Spinal cord (tissue), 9 donors: ENCODE measurements at regions not wholly inside any gene's neighbourhood (a gene's known extent, or its start where the extent isn't known, plus 50 kb on each side); places are given as distances from the start of the nearest gene placed in this dataset.
A peak's percentile ranks its signal among the peaks of the same experiment; 100 is the strongest.

Source experiments
- DNase-seq, 6 donors: peaks; one replicate each; pipeline versions ENCODE4 v3.0.0 to v3.0.0-alpha.2; 2013 to 2015; ENCODE audit warnings: low spot score in 6 of 6, low read depth in 4 of 6
- H3K27ac ChIP-seq: one replicate; pipeline ENCODE4 v1.5.1; 2013; ENCODE audit warnings: low read depth, low read length, control low read depth
- H3K27me3 ChIP-seq: one replicate; pipeline ENCODE4 v1.6.1; 2013; ENCODE audit warnings: low read length; ENCODE audit not compliant: control insufficient read depth, insufficient read depth
- H3K36me3 ChIP-seq: one replicate; pipeline ENCODE4 v1.6.1; 2013; ENCODE audit warnings: low read length; ENCODE audit not compliant: control insufficient read depth, insufficient read depth
- H3K4me1 ChIP-seq: one replicate; pipeline ENCODE4 v1.6.1; 2013; ENCODE audit warnings: low read length; ENCODE audit not compliant: control insufficient read depth, insufficient read depth
- H3K4me3 ChIP-seq: one replicate; pipeline ENCODE4 v1.5.1; 2013; ENCODE audit warnings: low read depth, low read length, control low read depth
- H3K9me3 ChIP-seq: one replicate; pipeline ENCODE4 v1.6.1; 2013; ENCODE audit warnings: low read length; ENCODE audit not compliant: control insufficient read depth, insufficient read depth
- WGBS: methylation state at CpG from one replicate; pipeline ENCODE4 v1.1.5; 2013; ENCODE audit warnings: missing lambda C conversion rate; ENCODE audit not compliant: insufficient coverage; 5-methylcytosine and 5-hydroxymethylcytosine counted together
- donor health status: healthy.

GRCh38 chr12:115680967-115681366, 596.5 kb downstream of the MED13L start:
- DNase-seq: no peak
- Histone ChIP-seq H3K36me3 (no peaks in the 10 kb centered on the region), H3K4me1 (no peaks in the 10 kb centered on the region), H3K27me3 (no peaks in the 10 kb centered on the region), H3K4me3 (no peak overlapping the region), H3K9me3 (no peaks in the 10 kb centered on the region), H3K27ac (no peak overlapping the region)
- WGBS: 100% methylated on average over 1 of the region's 1 CpG

GRCh38 chr12:115672506-115673080, 604.9 kb downstream of the MED13L start:
- 81% methylated on average over 11 of the region's 11 CpGs for WGBS
- Histone ChIP-seq H3K27ac (no peak overlapping the region), H3K27me3 (no peaks in the 10 kb centered on the region), H3K36me3 (no peaks in the 10 kb centered on the region), H3K4me1 (no peaks in the 10 kb centered on the region), H3K9me3 (no peaks in the 10 kb centered on the region), H3K4me3 (no peak overlapping the region)
- DNase-seq: no peak

- Histone ChIP-seq H3K27me3 (no peaks in the 10 kb centered on the region), H3K4me3 (no peak overlapping the region), H3K27ac (no peak overlapping the region), H3K9me3 (no peaks in the 10 kb centered on the region), H3K36me3 (no peaks in the 10 kb centered on the region), H3K4me1 (no peaks in the 10 kb centered on the region)
- no peak for DNase-seq
- WGBS: 86% methylated on average over 2 of the region's 3 CpGs
Measured at GRCh38 chr12:115672086-115672485, 605.4 kb downstream of the MED13L start.

GRCh38 chr12:115670869-115671268, 606.6 kb downstream of the MED13L start:
- WGBS: 40% methylated on average over 1 of the region's 5 CpGs
- no peak for DNase-seq
- no peaks in the 10 kb centered on the region for H3K4me1 ChIP-seq
- no peak overlapping the region for H3K27ac ChIP-seq
- no peaks in the 10 kb centered on the region for H3K27me3 ChIP-seq
- no peaks in the 10 kb centered on the region for H3K36me3 ChIP-seq
- H3K4me3 ChIP-seq: no peak overlapping the region
- no peaks in the 10 kb centered on the region for H3K9me3 ChIP-seq

GRCh38 chr12:115667116-115667515, 610.4 kb downstream of the MED13L start:
- no peaks in the 10 kb centered on the region for H3K4me1 ChIP-seq
- H3K27me3 ChIP-seq: no peaks in the 10 kb centered on the region
- no peaks in the 10 kb centered on the region for H3K9me3 ChIP-seq
- no CpG with 5 or more reads among the region's 1 CpG for WGBS
- no peak overlapping the region for H3K27ac ChIP-seq
- peak in 1 of 6 donors; percentile 9 for DNase-seq
- no peaks in the 10 kb centered on the region for H3K36me3 ChIP-seq
- no peak overlapping the region for H3K4me3 ChIP-seq

- H3K36me3 ChIP-seq: no peaks in the 10 kb centered on the region
Measured at GRCh38 chr12:115666168-115666567, 611.3 kb downstream of the MED13L start.

GRCh38 chr12:115661112-115661511, 616.4 kb downstream of the MED13L start:
- H3K27ac ChIP-seq: no peak overlapping the region
- no peaks in the 10 kb centered on the region for H3K9me3 ChIP-seq
- H3K4me3 ChIP-seq: no peak overlapping the region
- peak in 2 of 6 donors; percentile 47 to 48 for DNase-seq
- no peaks in the 10 kb centered on the region for H3K36me3 ChIP-seq
- no peaks in the 10 kb centered on the region for H3K27me3 ChIP-seq
- no peaks in the 10 kb centered on the region for H3K4me1 ChIP-seq
- WGBS: 25% methylated on average over 1 of the region's 2 CpGs

More at GRCh38 chr12:115666168-115666567, 611.3 kb downstream of the MED13L start:
- H3K4me3 ChIP-seq: no peak overlapping the region
- DNase-seq: no peak
- H3K4me1 ChIP-seq: no peaks in the 10 kb centered on the region
- H3K27me3 ChIP-seq: no peaks in the 10 kb centered on the region
- no peak overlapping the region for H3K27ac ChIP-seq
- H3K9me3 ChIP-seq: no peaks in the 10 kb centered on the region

- no peaks in the 10 kb centered on the region for H3K27me3 ChIP-seq
- H3K36me3 ChIP-seq: no peaks in the 10 kb centered on the region
- H3K4me1 ChIP-seq: no peaks in the 10 kb centered on the region
- WGBS: 89% methylated on average over 7 of the region's 10 CpGs
- no peaks in the 10 kb centered on the region for H3K9me3 ChIP-seq
- DNase-seq: no peak
- no peak overlapping the region for H3K4me3 ChIP-seq
- H3K27ac ChIP-seq: no peak overlapping the region
Measured at GRCh38 chr12:115660211-115660805, 617.2 kb downstream of the MED13L start.

GRCh38 chr12:115659422-115659821, 618.1 kb downstream of the MED13L start:
- Histone ChIP-seq H3K36me3 (no peaks in the 10 kb centered on the region), H3K27me3 (no peaks in the 10 kb centered on the region), H3K4me3 (no peak overlapping the region), H3K27ac (no peak overlapping the region), H3K4me1 (no peaks in the 10 kb centered on the region), H3K9me3 (no peaks in the 10 kb centered on the region)
- WGBS: 58% methylated on average over 4 of the region's 4 CpGs
- DNase-seq: no peak
